Fibroblast of lung (primary cell): ENCODE measurements at regions not wholly inside any gene's neighbourhood (a gene's known extent, or its start where the extent isn't known, plus 50 kb on each side); places are given as distances from the start of the nearest gene placed in this dataset.

Experiments used
- DNase-seq, 2 donors: peaks; one replicate each; pipeline versions ENCODE4 v3.0.0 to v3.0.0-alpha.2; 2010; ENCODE audit warnings: low read depth in 2 of 2
- H2AFZ ChIP-seq: 2 replicates; pipeline ENCODE4 v1.5.1; 2012; ENCODE audit warnings: low read length, control low read depth, inconsistent platforms
- H3K27ac ChIP-seq: 2 replicates; pipeline ENCODE4 v1.5.1; 2011; ENCODE audit warnings: low read length, control low read depth; ENCODE audit not compliant: insufficient read depth
- H3K27me3 ChIP-seq: 2 replicates; pipeline ENCODE4 v1.5.1; 2011; ENCODE audit warnings: mild to moderate bottlenecking, low read length; ENCODE audit not compliant: control insufficient read depth, insufficient read depth
- H3K36me3 ChIP-seq: 2 replicates; pipeline ENCODE4 v1.5.1; 2011; ENCODE audit warnings: low read length; ENCODE audit not compliant: control insufficient read depth, insufficient read depth
- H3K4me1 ChIP-seq: 2 replicates; pipeline ENCODE4 v1.5.1; 2011; ENCODE audit warnings: low read length; ENCODE audit not compliant: control insufficient read depth, insufficient read depth; ENCODE audit errors: extremely low read depth
- H3K4me2 ChIP-seq: 2 replicates; pipeline ENCODE4 v1.5.1; 2011; ENCODE audit warnings: low read length, control low read depth; ENCODE audit not compliant: insufficient read depth; ENCODE audit errors: extremely low read depth
- H3K4me3 ChIP-seq, 4 experiments: fragments of 200-600 bp in 1 of 4; sonication (generic) in 1 of 4; replicated peaks in 1 of 4; 2 replicates each; pipeline ENCODE4 v1.5.1; 2011 to 2016; ENCODE audit warnings: low read length in 4 of 4, low read depth in 3 of 4, mild to moderate bottlenecking in 3 of 4, control low read depth in 2 of 4, inconsistent platforms in 1 of 4, mixed read lengths in 1 of 4; ENCODE audit not compliant: insufficient read depth in 1 of 4; ENCODE audit errors: control extremely low read depth in 1 of 4
- H3K79me2 ChIP-seq: 2 replicates; pipeline ENCODE4 v1.5.1; 2012; ENCODE audit warnings: mild to moderate bottlenecking, low read length, inconsistent platforms; ENCODE audit not compliant: control insufficient read depth, insufficient read depth
- H3K9ac ChIP-seq: 2 replicates; pipeline ENCODE4 v1.5.1; 2011; ENCODE audit warnings: mild to moderate bottlenecking, low read length, control low read depth; ENCODE audit not compliant: insufficient read depth
- H3K9me3 ChIP-seq: 2 replicates; pipeline ENCODE4 v1.5.1; 2012; ENCODE audit warnings: low read depth, low read length; ENCODE audit not compliant: control insufficient read depth, insufficient read depth
- H4K20me1 ChIP-seq: 2 replicates; pipeline ENCODE4 v1.5.1; 2011; ENCODE audit warnings: low read length; ENCODE audit not compliant: control insufficient read depth, insufficient read depth; ENCODE audit errors: extremely low read depth
- EZH2 ChIP-seq: IDR thresholded peaks from 2 replicates; pipeline ENCODE4 v1.5.1; 2012; ENCODE audit warnings: low read length, control low read depth, mild to moderate bottlenecking; ENCODE audit errors: missing control alignments
- TF ChIP-seq, protein P1 (sequence below), 2 donors: IDR thresholded peaks in 1 of 2; conservative IDR thresholded peaks in 1 of 2; 1 replicate in 1 of 2; 2 replicates in 1 of 2; pipeline ENCODE4 v1.5.1; 2011 to 2012; ENCODE audit warnings: low read length in 2 of 2, control low read depth in 1 of 2, inconsistent platforms in 1 of 2, low read depth in 1 of 2, mild to moderate bottlenecking in 1 of 2

DNA sequence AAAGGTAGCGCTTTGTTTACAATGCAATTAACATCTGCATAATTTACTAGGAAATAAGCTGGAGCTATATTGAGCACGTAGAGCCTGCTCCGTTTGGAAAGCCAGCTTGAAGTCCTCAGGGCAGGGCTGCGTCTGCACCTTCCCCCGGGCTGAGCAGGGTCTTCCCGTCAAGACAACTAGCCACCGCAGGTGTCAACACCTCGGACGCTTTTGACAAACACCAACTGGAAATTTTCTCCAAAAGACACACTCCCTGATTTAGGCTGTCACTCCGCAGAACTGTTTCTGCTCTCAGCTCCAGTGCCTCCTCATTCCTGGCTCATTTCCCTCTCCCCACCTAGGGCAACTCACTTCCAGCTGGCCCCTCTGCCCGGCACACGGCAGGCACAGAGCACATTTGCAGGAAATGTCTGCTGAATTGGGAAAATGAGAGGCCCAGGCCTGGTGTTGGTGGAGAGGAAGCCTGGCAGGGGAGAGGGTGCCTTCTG, 170.3 kb downstream of the MAF start:
- H3K27me3 ChIP-seq = no peaks in the 10 kb centered on the region
- H3K36me3 ChIP-seq = no peaks in the 10 kb centered on the region
- H3K4me3 ChIP-seq = no peak overlapping the region
- H4K20me1 ChIP-seq = no peaks in the 10 kb centered on the region
- no peak overlapping the region for H3K4me2 ChIP-seq
- no peaks in the 10 kb centered on the region for H3K79me2 ChIP-seq
- no peak overlapping the region for H3K9ac ChIP-seq
- no peak overlapping the region for H3K27ac ChIP-seq
- DNase-seq = no peak
- no peaks in the 10 kb centered on the region for H3K4me1 ChIP-seq
- TF ChIP-seq, protein P1, sequence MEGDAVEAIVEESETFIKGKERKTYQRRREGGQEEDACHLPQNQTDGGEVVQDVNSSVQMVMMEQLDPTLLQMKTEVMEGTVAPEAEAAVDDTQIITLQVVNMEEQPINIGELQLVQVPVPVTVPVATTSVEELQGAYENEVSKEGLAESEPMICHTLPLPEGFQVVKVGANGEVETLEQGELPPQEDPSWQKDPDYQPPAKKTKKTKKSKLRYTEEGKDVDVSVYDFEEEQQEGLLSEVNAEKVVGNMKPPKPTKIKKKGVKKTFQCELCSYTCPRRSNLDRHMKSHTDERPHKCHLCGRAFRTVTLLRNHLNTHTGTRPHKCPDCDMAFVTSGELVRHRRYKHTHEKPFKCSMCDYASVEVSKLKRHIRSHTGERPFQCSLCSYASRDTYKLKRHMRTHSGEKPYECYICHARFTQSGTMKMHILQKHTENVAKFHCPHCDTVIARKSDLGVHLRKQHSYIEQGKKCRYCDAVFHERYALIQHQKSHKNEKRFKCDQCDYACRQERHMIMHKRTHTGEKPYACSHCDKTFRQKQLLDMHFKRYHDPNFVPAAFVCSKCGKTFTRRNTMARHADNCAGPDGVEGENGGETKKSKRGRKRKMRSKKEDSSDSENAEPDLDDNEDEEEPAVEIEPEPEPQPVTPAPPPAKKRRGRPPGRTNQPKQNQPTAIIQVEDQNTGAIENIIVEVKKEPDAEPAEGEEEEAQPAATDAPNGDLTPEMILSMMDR (conservative IDR thresholded peaks at IDR 0.05 in 1 of 2, IDR thresholded peaks at IDR 0.05 in 1 of 2; ENCODE audit: low read depth in 1 of 2, low read length in 2 of 2) = no peak
- no peak for TF ChIP-seq EZH2
- H2AFZ ChIP-seq = no peak overlapping the region
- no peaks in the 10 kb centered on the region for H3K9me3 ChIP-seq

DNA sequence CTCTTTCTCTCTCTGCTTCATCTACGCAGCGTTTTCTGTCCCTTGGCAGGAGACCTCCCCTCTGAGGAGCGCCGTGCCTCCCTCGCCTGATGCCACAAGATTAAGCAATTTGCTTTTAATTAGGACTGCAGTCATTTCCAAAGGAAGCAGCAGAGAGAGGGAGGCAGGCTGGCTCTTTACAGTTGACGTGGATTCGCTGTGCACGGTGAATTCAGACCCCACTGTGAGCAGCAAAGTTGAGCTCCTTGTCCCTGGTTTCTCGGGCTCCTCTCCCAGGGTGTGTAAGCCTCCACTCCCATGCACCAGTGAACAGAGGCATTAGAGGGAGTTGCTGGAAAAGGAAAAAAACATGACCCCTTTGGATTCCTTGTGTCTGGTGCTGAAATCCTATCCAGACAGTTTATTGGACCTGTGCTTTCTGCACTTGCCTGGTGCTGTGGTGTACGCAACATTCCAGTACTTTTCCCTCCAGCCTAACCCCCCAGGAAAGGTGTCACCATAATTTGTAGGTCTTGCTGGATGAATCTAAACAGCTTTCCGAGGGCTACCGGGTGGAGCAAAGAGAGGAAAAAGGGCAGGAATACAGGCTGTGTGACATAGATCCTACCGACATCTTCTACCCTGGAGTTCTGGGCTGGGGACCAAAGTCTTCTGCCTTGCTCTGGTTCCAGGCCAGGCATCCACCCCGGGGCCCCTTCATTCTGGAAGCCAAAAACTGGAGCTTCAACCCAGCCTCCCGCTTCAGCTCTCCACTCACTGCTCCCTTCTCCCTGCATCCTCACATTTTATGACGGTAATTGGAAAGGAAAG, 171.0 kb downstream of the MAF start:
- Histone ChIP-seq H4K20me1 (no peaks in the 10 kb centered on the region), H3K4me1 (no peaks in the 10 kb centered on the region), H3K27me3 (no peaks in the 10 kb centered on the region), H3K79me2 (no peaks in the 10 kb centered on the region), H3K27ac (no peak overlapping the region), H3K9me3 (no peaks in the 10 kb centered on the region), H3K9ac (no peak overlapping the region), H2AFZ (no peak overlapping the region), H3K36me3 (no peaks in the 10 kb centered on the region), H3K4me2 (no peak overlapping the region), H3K4me3 (no peak overlapping the region)
- no peak for DNase-seq
- TF ChIP-seq, protein P1 (conservative IDR thresholded peaks at IDR 0.05 in 1 of 2, IDR thresholded peaks at IDR 0.05 in 1 of 2; ENCODE audit: low read depth in 1 of 2, low read length in 2 of 2) = no peak
- no peak for TF ChIP-seq EZH2

DNA sequence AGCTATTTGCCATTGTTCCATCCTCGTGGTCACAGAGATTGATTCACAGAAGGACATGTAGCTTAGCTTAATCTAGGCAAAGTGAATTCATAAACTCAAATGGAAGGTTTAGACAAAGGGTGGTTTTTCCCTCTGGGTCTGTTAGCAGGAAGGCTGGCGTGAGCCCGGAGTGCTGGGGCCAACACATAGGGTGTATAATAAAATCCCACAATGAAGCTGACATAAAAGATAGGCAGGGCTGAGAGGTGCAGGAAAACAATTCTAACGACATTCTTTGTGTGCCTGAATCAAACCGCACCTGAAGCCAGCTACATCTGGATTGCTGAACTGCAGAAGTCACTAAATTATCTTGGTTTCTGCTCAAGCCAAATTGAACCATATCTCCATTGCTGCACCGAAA, 173.9 kb downstream of the MAF start:
- Histone ChIP-seq H3K4me2 (no peak overlapping the region), H2AFZ (no peak overlapping the region), H3K9me3 (no peaks in the 10 kb centered on the region), H3K4me1 (no peaks in the 10 kb centered on the region), H3K79me2 (no peaks in the 10 kb centered on the region), H3K9ac (no peak overlapping the region), H3K4me3 (no peak overlapping the region), H4K20me1 (no peaks in the 10 kb centered on the region), H3K27me3 (no peaks in the 10 kb centered on the region), H3K36me3 (no peaks in the 10 kb centered on the region), H3K27ac (no peak overlapping the region)
- no peak for TF ChIP-seq EZH2
- TF ChIP-seq, protein P1 (conservative IDR thresholded peaks at IDR 0.05 in 1 of 2, IDR thresholded peaks at IDR 0.05 in 1 of 2; ENCODE audit: low read depth in 1 of 2, low read length in 2 of 2) = no peak
- DNase-seq = no peak
